T47D (cell line): ENCODE measurements at regions not wholly inside any gene's neighbourhood (a gene's known extent, or its start where the extent isn't known, plus 50 kb on each side); places are given as distances from the start of the nearest gene placed in this dataset.
A peak's percentile ranks its signal among the peaks of the same experiment; 100 is the strongest.
"Not testable (repeated sequence)": the region's sequence is repeated elsewhere in the genome, so short reads cannot be mapped to it uniquely, and the experiment has no call there.

Source experiments
- DNase-seq, 2 experiments: peaks; one replicate each; pipeline versions ENCODE4 v3.0.0 to v3.0.0-alpha.2; 2011 to 2012; ENCODE audit warnings: low read depth in 1 of 2, low spot score in 1 of 2
- JUND ChIP-seq: IDR thresholded peaks from 2 replicates; pipeline ENCODE4 v1.6.1; 2012; ENCODE audit warnings: low read depth
- in situ Hi-C: cut with HindIII; loops from 2 replicates; pipeline ENCODE4 v1.10.0; 2016; ENCODE audit warnings: low sequenced_read_pairs, low pct_unique_long_range_greater_than_20kb

GRCh38 chr5:85621668-85622067 lies 996.1 kb upstream of the COX7C start:
- no peak for TF ChIP-seq JUND
- in situ Hi-C loops: no loop called here
- no peak for DNase-seq

GRCh38 chr5:85628153-85628552 lies 989.6 kb upstream of the COX7C start:
- DNase-seq: no peak
- in situ Hi-C loops: no loop called here
- TF ChIP-seq JUND: no peak

GRCh38 chr5:85638495-85639125 lies 979.1 kb upstream of the COX7C start:
- DNase-seq, in situ Hi-C loops: not testable (repeated sequence)

GRCh38 chr5:85646036-85646435 lies 971.7 kb upstream of the COX7C start:
- in situ Hi-C loops: no loop called here
- no peak for DNase-seq
- no peak for TF ChIP-seq JUND

DNA sequence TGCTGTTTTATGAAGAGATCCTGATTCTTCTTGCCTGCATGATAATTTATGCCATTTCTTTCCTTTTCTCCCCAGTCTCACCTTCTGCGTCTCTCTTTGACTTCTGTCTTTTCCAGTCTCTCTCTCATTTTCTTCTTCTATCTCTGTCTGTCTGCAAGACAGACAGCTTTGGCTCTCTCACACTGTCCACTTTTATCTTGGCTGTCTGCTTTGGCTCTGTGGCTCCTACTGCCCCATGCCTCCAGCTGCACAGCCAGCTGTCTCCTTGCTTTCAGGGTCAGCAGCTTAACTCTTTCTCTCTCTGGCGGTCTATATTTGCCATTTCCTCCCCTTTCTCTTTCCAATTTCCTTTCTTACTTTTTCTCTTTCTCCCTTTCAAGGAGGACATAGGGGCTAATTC lies 971.1 kb upstream of the COX7C start:
- in situ Hi-C loops: no loop called here
- TF ChIP-seq JUND: no peak
- DNase-seq: no peak

GRCh38 chr5:85647349-85648127 lies 970.2 kb upstream of the COX7C start:
- in situ Hi-C loops: no loop called here
- no peak for TF ChIP-seq JUND
- DNase-seq: no peak

DNA sequence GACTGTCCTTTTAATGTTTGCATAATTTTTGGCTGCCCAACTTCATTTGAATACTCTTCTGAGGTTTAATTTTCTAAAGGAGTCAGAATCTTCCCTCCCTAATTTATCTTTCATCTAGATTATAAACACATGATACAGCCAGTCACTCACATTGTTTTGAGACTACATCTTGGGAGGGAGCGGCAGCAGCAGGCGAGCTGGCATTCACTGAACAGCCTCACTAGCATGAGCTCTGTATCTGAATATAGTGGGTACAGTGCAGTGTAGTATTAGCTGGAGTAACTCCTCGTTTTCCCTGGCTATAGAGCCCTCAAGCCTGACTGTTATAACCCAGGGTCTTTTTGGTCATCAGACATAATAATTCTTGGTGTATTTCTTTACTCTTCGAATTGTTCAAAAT lies 969.2 kb upstream of the COX7C start:
- no peak for TF ChIP-seq JUND
- DNase-seq: no peak
- in situ Hi-C loops: no loop called here

GRCh38 chr5:85651731-85652130 lies 966.0 kb upstream of the COX7C start:
- TF ChIP-seq JUND: no peak
- in situ Hi-C loops: no loop called here
- DNase-seq: no peak

- DNase-seq, in situ Hi-C loops: not testable (repeated sequence)
Measured at GRCh38 chr5:85654144-85654543, 963.6 kb upstream of the COX7C start.

GRCh38 chr5:85656050-85656449 lies 961.7 kb upstream of the COX7C start:
- in situ Hi-C loops: no loop called here
- no peak for TF ChIP-seq JUND
- DNase-seq: no peak

- DNase-seq, in situ Hi-C loops: not testable (repeated sequence)
Measured at GRCh38 chr5:85657328-85657727, 960.4 kb upstream of the COX7C start.

GRCh38 chr5:85662969-85663707 lies 954.6 kb upstream of the COX7C start:
- in situ Hi-C loops, DNase-seq: not testable (repeated sequence)

- DNase-seq: peak; percentile 7 to 49
- TF ChIP-seq JUND: no peak
- in situ Hi-C loops: no loop called here
Measured at GRCh38 chr5:85663708-85664031, 954.1 kb upstream of the COX7C start.

- in situ Hi-C loops: no loop called here
- no peak for DNase-seq
- no peak for TF ChIP-seq JUND
Measured at GRCh38 chr5:85670417-85670816, 947.3 kb upstream of the COX7C start.
